ENCODE measurements at regions not wholly inside any gene's neighbourhood (a gene's known extent, or its start where the extent isn't known, plus 50 kb on each side); places are given as distances from the start of the nearest gene placed in this dataset.

DNA sequence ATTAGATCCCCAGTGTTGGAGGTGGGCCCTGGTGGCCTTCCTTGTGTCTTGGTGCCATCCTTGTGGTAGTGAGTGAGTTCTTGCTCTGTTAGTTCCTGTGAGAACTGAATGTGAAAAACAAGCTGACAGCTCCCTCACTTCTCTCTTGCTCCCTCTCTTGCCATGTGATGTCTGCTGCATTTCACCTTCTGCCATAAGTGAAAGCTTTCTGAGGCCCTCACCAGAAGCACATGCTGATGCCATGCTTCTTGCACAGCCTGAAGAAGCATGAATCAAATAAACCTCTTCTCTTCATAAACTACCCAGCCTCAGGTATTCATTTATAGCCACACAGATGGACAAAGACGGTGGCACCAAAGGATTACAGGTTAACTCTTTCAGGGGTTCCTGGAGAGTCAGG lies 166.1 kb upstream of the ETV3 start:
- H3K4me3 ChIP-seq (ENCODE audit: insufficient read depth, low read depth, low read length) = no peak overlapping the region
- H2BK15ac ChIP-seq (ENCODE audit: low read depth, low read length) = no peak overlapping the region
- H3K4ac ChIP-seq (ENCODE audit: low read depth, low read length) = no peak overlapping the region
- no peak overlapping the region for H4K8ac ChIP-seq (ENCODE audit: low read depth in 2 of 2, low read length in 2 of 2)
- DNase-seq = no peak
- no peaks in the 10 kb centered on the region for H3K27me3 ChIP-seq (ENCODE audit: control insufficient read depth, insufficient read depth, low read length)
- intact Hi-C loops (cut with micrococcal nuclease) (no loop called here), dilution Hi-C loops (cut with HindIII; ENCODE audit: low sequenced_read_pairs, unreplicated experiment) (no loop called here), in situ Hi-C loops (cut with MboI; ENCODE audit: low sequenced_read_pairs) (no loop called here)
- H4K91ac ChIP-seq (ENCODE audit: insufficient read depth, low read depth, low read length) = no peak overlapping the region
- WGBS, 2 experiments (ENCODE audit: extremely low coverage in 2 of 2, insufficient read length in 1 of 2) = no CpG with 5 or more reads among the region's 1 CpG
- no peaks in the 10 kb centered on the region for H3K9me3 ChIP-seq (ENCODE audit: control insufficient read depth, insufficient read depth, low read length)
- H3K36me3 ChIP-seq (ENCODE audit: control insufficient read depth, insufficient read depth, low read length) = no peaks in the 10 kb centered on the region
- no peak overlapping the region for H2BK20ac ChIP-seq (ENCODE audit: low read depth, low read length)
- POLR2A ChIA-PET (ENCODE audit: unreplicated experiment) = no interaction called here
- H3K27ac ChIP-seq (ENCODE audit: insufficient read depth, low read length) = no peak overlapping the region
- no peak for TF ChIP-seq RCOR1 (IDR thresholded peaks at IDR 0.05; ENCODE audit: insufficient replicate concordance, low read length)
- no peak for TF ChIP-seq BHLHE40 (IDR thresholded peaks at IDR 0.05; ENCODE audit: low read depth, low read length)
- no peak for TF ChIP-seq MAZ (IDR thresholded peaks at IDR 0.05; ENCODE audit: borderline replicate concordance, low read depth, low read length)
- TF ChIP-seq, protein P1, sequence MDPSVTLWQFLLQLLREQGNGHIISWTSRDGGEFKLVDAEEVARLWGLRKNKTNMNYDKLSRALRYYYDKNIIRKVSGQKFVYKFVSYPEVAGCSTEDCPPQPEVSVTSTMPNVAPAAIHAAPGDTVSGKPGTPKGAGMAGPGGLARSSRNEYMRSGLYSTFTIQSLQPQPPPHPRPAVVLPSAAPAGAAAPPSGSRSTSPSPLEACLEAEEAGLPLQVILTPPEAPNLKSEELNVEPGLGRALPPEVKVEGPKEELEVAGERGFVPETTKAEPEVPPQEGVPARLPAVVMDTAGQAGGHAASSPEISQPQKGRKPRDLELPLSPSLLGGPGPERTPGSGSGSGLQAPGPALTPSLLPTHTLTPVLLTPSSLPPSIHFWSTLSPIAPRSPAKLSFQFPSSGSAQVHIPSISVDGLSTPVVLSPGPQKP (IDR thresholded peaks at IDR 0.05; ENCODE audit: borderline replicate concordance, low read depth, low read length) = no peak
- no peak for TF ChIP-seq RAD21 (IDR thresholded peaks at IDR 0.05; ENCODE audit: low read length)
- no peak for TF ChIP-seq CEBPB (IDR thresholded peaks at IDR 0.05; ENCODE audit: low read depth, low read length)
- no peak for TF ChIP-seq MAFK (IDR thresholded peaks at IDR 0.05; ENCODE audit: low read depth, low read length)
- no peak for TF ChIP-seq MXI1 (IDR thresholded peaks at IDR 0.05; ENCODE audit: borderline replicate concordance, low read depth, low read length)
- TF ChIP-seq, protein P2, sequence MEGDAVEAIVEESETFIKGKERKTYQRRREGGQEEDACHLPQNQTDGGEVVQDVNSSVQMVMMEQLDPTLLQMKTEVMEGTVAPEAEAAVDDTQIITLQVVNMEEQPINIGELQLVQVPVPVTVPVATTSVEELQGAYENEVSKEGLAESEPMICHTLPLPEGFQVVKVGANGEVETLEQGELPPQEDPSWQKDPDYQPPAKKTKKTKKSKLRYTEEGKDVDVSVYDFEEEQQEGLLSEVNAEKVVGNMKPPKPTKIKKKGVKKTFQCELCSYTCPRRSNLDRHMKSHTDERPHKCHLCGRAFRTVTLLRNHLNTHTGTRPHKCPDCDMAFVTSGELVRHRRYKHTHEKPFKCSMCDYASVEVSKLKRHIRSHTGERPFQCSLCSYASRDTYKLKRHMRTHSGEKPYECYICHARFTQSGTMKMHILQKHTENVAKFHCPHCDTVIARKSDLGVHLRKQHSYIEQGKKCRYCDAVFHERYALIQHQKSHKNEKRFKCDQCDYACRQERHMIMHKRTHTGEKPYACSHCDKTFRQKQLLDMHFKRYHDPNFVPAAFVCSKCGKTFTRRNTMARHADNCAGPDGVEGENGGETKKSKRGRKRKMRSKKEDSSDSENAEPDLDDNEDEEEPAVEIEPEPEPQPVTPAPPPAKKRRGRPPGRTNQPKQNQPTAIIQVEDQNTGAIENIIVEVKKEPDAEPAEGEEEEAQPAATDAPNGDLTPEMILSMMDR (conservative IDR thresholded peaks at IDR 0.05; ENCODE audit: low read depth, low read length) = no peak
- no peak for TF ChIP-seq POLR2A (IDR thresholded peaks at IDR 0.05; ENCODE audit: low read depth, low read length)
- TF ChIP-seq, protein P3, sequence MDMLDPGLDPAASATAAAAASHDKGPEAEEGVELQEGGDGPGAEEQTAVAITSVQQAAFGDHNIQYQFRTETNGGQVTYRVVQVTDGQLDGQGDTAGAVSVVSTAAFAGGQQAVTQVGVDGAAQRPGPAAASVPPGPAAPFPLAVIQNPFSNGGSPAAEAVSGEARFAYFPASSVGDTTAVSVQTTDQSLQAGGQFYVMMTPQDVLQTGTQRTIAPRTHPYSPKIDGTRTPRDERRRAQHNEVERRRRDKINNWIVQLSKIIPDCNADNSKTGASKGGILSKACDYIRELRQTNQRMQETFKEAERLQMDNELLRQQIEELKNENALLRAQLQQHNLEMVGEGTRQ (IDR thresholded peaks at IDR 0.05; ENCODE audit: low read depth, low read length) = no peak
- TF ChIP-seq RFX5 (IDR thresholded peaks at IDR 0.05; ENCODE audit: low read depth, low read length) = no peak
- no peak for TF ChIP-seq FOS (IDR thresholded peaks at IDR 0.05; ENCODE audit: low read depth, low read length)
- TF ChIP-seq CHD1 (IDR thresholded peaks at IDR 0.05; ENCODE audit: low read depth, low read length) = no peak
- no peak overlapping the region for H2AFZ ChIP-seq (replicated peaks; ENCODE audit: low read length, poor library complexity)
- no peak overlapping the region for H2BK5ac ChIP-seq (ENCODE audit: low read depth, low read length, poor library complexity, severe bottlenecking)
- BruUV-seq (replicated peaks) = no TSS peak
- no peak overlapping the region for H3K4me2 ChIP-seq (ENCODE audit: low read depth, low read length)
- H3K4me1 ChIP-seq (ENCODE audit: control insufficient read depth, insufficient read depth, low read length) = no peaks in the 10 kb centered on the region
- H3K14ac ChIP-seq (replicated peaks; ENCODE audit: low read depth, low read length) = no peak overlapping the region
- H3K23ac ChIP-seq (ENCODE audit: low read depth, low read length) = no peak overlapping the region
- no peaks in the 10 kb centered on the region for H3K79me1 ChIP-seq (ENCODE audit: low read depth in 1 of 2, low read length in 2 of 2)
- CTCF ChIA-PET = interaction anchor here (0.6 kb wide), 1 partner anchor 439 kb away, joined by 3 read pairs; no protein-coding TSS in a partner anchor
- no peak overlapping the region for H3K18ac ChIP-seq (ENCODE audit: low read depth, low read length)
- no peak for ATAC-seq (ENCODE audit: low read depth)
- no peak overlapping the region for H3K9ac ChIP-seq (ENCODE audit: low read depth, low read length)
- no peak overlapping the region for H3K56ac ChIP-seq (ENCODE audit: extremely low read depth, insufficient read depth, low read length)
- no peak overlapping the region for H4K5ac ChIP-seq (ENCODE audit: low read depth, low read length)
- no peaks in the 10 kb centered on the region for H3K9me1 ChIP-seq (ENCODE audit: insufficient read depth, low read length)
- H2BK120ac ChIP-seq (ENCODE audit: low read depth, low read length) = no peak overlapping the region
- no peaks in the 10 kb centered on the region for H4K20me1 ChIP-seq (ENCODE audit: insufficient read depth, low read length)
- no peak overlapping the region for H2AK9ac ChIP-seq (replicated peaks; ENCODE audit: low read depth, low read length, poor library complexity)
- no peak overlapping the region for H2AK5ac ChIP-seq (ENCODE audit: low read depth, low read length)
